ENCODE measurements at regions not wholly inside any gene's neighbourhood (a gene's known extent, or its start where the extent isn't known, plus 50 kb on each side); places are given as distances from the start of the nearest gene placed in this dataset.

DNA sequence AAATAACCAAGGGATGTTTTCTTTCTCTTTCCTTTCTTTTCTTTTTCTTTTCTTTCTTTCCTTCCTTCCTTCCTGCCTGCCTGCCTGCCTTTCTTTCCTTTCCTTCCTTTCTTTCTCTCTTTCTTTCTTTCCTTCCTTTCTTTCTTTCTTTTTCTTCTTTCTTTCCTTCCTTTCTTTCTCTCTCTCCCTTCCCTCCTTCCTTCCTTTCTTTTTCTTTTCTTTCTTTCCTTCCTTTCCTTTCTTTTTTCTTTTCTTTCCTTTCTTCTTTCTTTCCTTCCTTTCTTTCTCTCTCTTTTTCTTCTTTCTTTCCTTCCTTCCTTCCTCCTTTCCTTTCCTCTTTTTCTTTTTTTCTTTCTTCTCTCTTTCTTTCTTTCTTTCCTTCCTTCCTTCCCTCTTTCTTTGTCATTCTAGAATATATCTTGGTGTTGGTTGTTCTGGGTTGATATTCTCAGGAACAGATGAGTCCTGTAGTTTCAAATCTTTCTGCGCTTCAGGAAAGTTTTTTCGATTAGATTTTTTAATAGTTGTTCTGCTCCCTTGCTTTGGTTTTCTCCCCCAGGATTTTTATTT is 101.5 kb upstream of the FBXO11 start:
- Histone ChIP-seq H3K4me3 (ENCODE audit: low read length in 2 of 2) (no peak overlapping the region), H3K9me3 (ENCODE audit: control insufficient read depth in 2 of 2, low read length in 2 of 2) (no peaks in the 10 kb centered on the region), H3K36me3 (ENCODE audit: control insufficient read depth in 2 of 2, insufficient read depth in 2 of 2, low read length in 2 of 2) (no peaks in the 10 kb centered on the region), H3K9ac (ENCODE audit: low read depth in 1 of 2, low read length in 2 of 2) (no peak overlapping the region), H3K27me3 (ENCODE audit: control insufficient read depth in 2 of 2, insufficient read depth in 2 of 2, low read length in 2 of 2) (no peaks in the 10 kb centered on the region), H3K27ac (ENCODE audit: low read depth in 2 of 2, low read length in 2 of 2) (no peak overlapping the region), H3K4me1 (ENCODE audit: control insufficient read depth in 2 of 2, insufficient read depth in 2 of 2, low read length in 2 of 2) (no peaks in the 10 kb centered on the region)

DNA sequence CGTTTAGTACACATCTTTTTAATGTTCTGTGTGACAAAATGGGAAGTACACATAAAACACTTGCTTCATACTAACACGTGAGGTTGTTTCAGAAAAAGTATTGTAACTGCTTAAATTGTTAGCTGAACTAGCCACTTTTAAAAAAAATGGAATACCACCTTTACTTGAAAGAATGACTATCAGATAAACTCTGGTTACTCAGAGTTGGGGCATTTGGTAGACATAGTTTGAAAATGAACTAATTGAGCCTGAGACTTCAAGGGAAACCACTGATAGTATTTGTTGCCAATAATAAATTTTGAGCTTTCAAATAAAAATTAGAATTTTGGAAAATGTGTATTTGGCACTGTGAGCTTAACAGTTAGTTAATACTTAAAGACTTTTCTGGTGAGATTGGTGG is 103.0 kb upstream of the FBXO11 start:
- Histone ChIP-seq H3K4me1 (ENCODE audit: control insufficient read depth in 2 of 2, insufficient read depth in 2 of 2, low read length in 2 of 2) (no peaks in the 10 kb centered on the region), H3K27ac (ENCODE audit: low read depth in 2 of 2, low read length in 2 of 2) (no peak overlapping the region), H3K36me3 (ENCODE audit: control insufficient read depth in 2 of 2, insufficient read depth in 2 of 2, low read length in 2 of 2) (no peaks in the 10 kb centered on the region), H3K4me3 (ENCODE audit: low read length in 2 of 2) (no peak overlapping the region), H3K9ac (ENCODE audit: low read depth in 1 of 2, low read length in 2 of 2) (no peak overlapping the region), H3K27me3 (ENCODE audit: control insufficient read depth in 2 of 2, insufficient read depth in 2 of 2, low read length in 2 of 2) (no peaks in the 10 kb centered on the region), H3K9me3 (ENCODE audit: control insufficient read depth in 2 of 2, low read length in 2 of 2) (no peaks in the 10 kb centered on the region)

- Histone ChIP-seq H3K4me1 (ENCODE audit: control insufficient read depth in 2 of 2, insufficient read depth in 2 of 2, low read length in 2 of 2) (no peaks in the 10 kb centered on the region), H3K9ac (ENCODE audit: low read depth in 1 of 2, low read length in 2 of 2) (no peak overlapping the region), H3K27ac (ENCODE audit: low read depth in 2 of 2, low read length in 2 of 2) (no peak overlapping the region), H3K4me3 (ENCODE audit: low read length in 2 of 2) (no peak overlapping the region), H3K9me3 (ENCODE audit: control insufficient read depth in 2 of 2, low read length in 2 of 2) (no peaks in the 10 kb centered on the region), H3K27me3 (ENCODE audit: control insufficient read depth in 2 of 2, insufficient read depth in 2 of 2, low read length in 2 of 2) (peaks cover 0 to 4% of the 10 kb centered on the region in 2 donors), H3K36me3 (ENCODE audit: control insufficient read depth in 2 of 2, insufficient read depth in 2 of 2, low read length in 2 of 2) (no peaks in the 10 kb centered on the region)
These were observed 109.1 kb upstream of the FBXO11 start for GRCh38 chr2:48015421-48015820.

- H3K4me3 ChIP-seq (ENCODE audit: low read length in 2 of 2), result no peak overlapping the region
These were observed 110.1 kb upstream of the FBXO11 start for GRCh38 chr2:48016225-48017019.

DNA sequence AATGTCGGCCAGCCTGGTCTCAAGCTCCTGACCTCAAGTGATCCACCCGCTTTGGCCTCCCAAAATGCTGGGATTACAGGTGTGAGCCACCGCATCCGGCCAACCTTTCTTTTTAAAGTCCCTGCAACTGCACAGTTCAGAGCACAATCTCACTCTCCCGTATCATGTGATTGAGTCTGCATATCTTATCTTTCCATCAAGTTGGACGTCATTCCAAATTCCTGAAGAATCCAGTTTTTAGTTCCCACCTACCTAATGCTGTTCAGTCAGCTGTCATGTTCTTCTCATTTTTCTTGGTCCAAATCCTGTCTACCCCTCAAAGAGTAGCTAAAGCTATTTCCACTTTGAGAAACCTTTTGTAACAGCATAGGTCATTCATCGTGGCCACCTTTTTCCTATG is 110.8 kb upstream of the FBXO11 start:
- Histone ChIP-seq H3K9ac (ENCODE audit: low read depth in 1 of 2, low read length in 2 of 2) (no peak overlapping the region), H3K9me3 (ENCODE audit: control insufficient read depth in 2 of 2, low read length in 2 of 2) (no peaks in the 10 kb centered on the region), H3K27ac (ENCODE audit: low read depth in 2 of 2, low read length in 2 of 2) (no peak overlapping the region), H3K27me3 (ENCODE audit: control insufficient read depth in 2 of 2, insufficient read depth in 2 of 2, low read length in 2 of 2) (peaks cover 0 to 4% of the 10 kb centered on the region in 2 donors), H3K36me3 (ENCODE audit: control insufficient read depth in 2 of 2, insufficient read depth in 2 of 2, low read length in 2 of 2) (no peaks in the 10 kb centered on the region), H3K4me3 (ENCODE audit: low read length in 2 of 2) (no peak overlapping the region), H3K4me1 (ENCODE audit: control insufficient read depth in 2 of 2, insufficient read depth in 2 of 2, low read length in 2 of 2) (no peaks in the 10 kb centered on the region)

More at GRCh38 chr2:48016225-48017019, 110.1 kb upstream of the FBXO11 start:
- Histone ChIP-seq H3K4me1 (ENCODE audit: control insufficient read depth in 2 of 2, insufficient read depth in 2 of 2, low read length in 2 of 2) (no peaks in the 10 kb centered on the region), H3K9ac (ENCODE audit: low read depth in 1 of 2, low read length in 2 of 2) (no peak overlapping the region), H3K36me3 (ENCODE audit: control insufficient read depth in 2 of 2, insufficient read depth in 2 of 2, low read length in 2 of 2) (no peaks in the 10 kb centered on the region), H3K9me3 (ENCODE audit: control insufficient read depth in 2 of 2, low read length in 2 of 2) (no peaks in the 10 kb centered on the region), H3K27me3 (ENCODE audit: control insufficient read depth in 2 of 2, insufficient read depth in 2 of 2, low read length in 2 of 2) (peaks cover 0 to 4% of the 10 kb centered on the region in 2 donors), H3K27ac (ENCODE audit: low read depth in 2 of 2, low read length in 2 of 2) (no peak overlapping the region)

DNA sequence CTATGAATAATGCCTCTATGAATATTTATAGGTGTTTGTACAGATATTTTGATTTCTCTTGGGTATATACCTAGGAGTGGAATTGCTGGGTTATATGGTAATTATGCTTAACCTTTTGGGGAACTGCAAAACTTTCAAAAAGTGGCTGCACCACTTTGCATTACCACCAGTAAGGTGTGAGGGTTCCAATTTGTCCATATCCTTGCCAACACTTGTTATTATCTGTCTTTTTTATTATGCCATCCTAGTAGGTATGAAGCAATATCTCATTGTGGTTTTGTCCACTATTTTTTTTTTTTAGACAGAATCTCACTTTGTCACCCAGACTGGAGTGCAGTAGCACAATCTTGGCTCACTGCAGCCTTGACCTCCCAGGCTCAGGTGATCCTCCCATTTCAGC is 112.2 kb upstream of the FBXO11 start:
- no peak overlapping the region for H3K4me3 ChIP-seq (ENCODE audit: low read length in 2 of 2)
- no peaks in the 10 kb centered on the region for H3K36me3 ChIP-seq (ENCODE audit: control insufficient read depth in 2 of 2, insufficient read depth in 2 of 2, low read length in 2 of 2)
- no peak overlapping the region for H3K9ac ChIP-seq (ENCODE audit: low read depth in 1 of 2, low read length in 2 of 2)
- no peaks in the 10 kb centered on the region for H3K9me3 ChIP-seq (ENCODE audit: control insufficient read depth in 2 of 2, low read length in 2 of 2)
- H3K27ac ChIP-seq (ENCODE audit: low read depth in 2 of 2, low read length in 2 of 2), result no peak overlapping the region
- H3K27me3 ChIP-seq (ENCODE audit: control insufficient read depth in 2 of 2, insufficient read depth in 2 of 2, low read length in 2 of 2), result peaks cover 0 to 4% of the 10 kb centered on the region in 2 donors
- H3K4me1 ChIP-seq (ENCODE audit: control insufficient read depth in 2 of 2, insufficient read depth in 2 of 2, low read length in 2 of 2), result no peaks in the 10 kb centered on the region

DNA sequence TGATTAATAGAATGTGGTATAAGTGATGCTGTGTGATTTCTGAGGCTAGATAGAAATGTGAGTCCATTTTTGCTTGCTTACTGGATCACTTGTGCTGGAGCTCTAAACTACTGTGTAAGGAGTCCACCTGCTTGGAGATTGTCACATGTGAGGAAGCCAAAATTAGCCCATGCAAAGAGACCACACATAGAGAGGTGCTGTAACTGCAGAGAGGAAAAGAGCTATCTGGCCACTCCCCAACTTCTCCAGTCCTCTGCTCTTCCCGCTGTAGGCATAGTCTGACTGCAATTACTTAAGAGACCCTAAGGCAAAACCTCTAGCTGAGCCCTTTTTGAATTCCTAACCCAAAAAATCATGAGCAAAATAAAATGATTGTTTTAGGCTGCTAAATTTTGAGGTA is 120.6 kb upstream of the FBXO11 start:
- Histone ChIP-seq H3K36me3 (ENCODE audit: control insufficient read depth in 2 of 2, insufficient read depth in 2 of 2, low read length in 2 of 2) (no peaks in the 10 kb centered on the region), H3K4me3 (ENCODE audit: low read length in 2 of 2) (no peak overlapping the region), H3K27me3 (ENCODE audit: control insufficient read depth in 2 of 2, insufficient read depth in 2 of 2, low read length in 2 of 2) (no peaks in the 10 kb centered on the region), H3K27ac (ENCODE audit: low read depth in 2 of 2, low read length in 2 of 2) (no peak overlapping the region), H3K9ac (ENCODE audit: low read depth in 1 of 2, low read length in 2 of 2) (no peak overlapping the region), H3K4me1 (ENCODE audit: control insufficient read depth in 2 of 2, insufficient read depth in 2 of 2, low read length in 2 of 2) (no peaks in the 10 kb centered on the region), H3K9me3 (ENCODE audit: control insufficient read depth in 2 of 2, low read length in 2 of 2) (no peaks in the 10 kb centered on the region)

GRCh38 chr2:48032765-48033164 is 126.5 kb upstream of the FBXO11 start:
- no peaks in the 10 kb centered on the region for H3K9me3 ChIP-seq (ENCODE audit: control insufficient read depth in 2 of 2, low read length in 2 of 2)
- no peaks in the 10 kb centered on the region for H3K27me3 ChIP-seq (ENCODE audit: control insufficient read depth in 2 of 2, insufficient read depth in 2 of 2, low read length in 2 of 2)
- H3K36me3 ChIP-seq (ENCODE audit: control insufficient read depth in 2 of 2, insufficient read depth in 2 of 2, low read length in 2 of 2), result no peaks in the 10 kb centered on the region
- H3K4me3 ChIP-seq (ENCODE audit: low read length in 2 of 2), result no peak overlapping the region
- H3K27ac ChIP-seq (ENCODE audit: low read depth in 2 of 2, low read length in 2 of 2), result no peak overlapping the region
- no peak overlapping the region for H3K9ac ChIP-seq (ENCODE audit: low read depth in 1 of 2, low read length in 2 of 2)
- no peaks in the 10 kb centered on the region for H3K4me1 ChIP-seq (ENCODE audit: control insufficient read depth in 2 of 2, insufficient read depth in 2 of 2, low read length in 2 of 2)

DNA sequence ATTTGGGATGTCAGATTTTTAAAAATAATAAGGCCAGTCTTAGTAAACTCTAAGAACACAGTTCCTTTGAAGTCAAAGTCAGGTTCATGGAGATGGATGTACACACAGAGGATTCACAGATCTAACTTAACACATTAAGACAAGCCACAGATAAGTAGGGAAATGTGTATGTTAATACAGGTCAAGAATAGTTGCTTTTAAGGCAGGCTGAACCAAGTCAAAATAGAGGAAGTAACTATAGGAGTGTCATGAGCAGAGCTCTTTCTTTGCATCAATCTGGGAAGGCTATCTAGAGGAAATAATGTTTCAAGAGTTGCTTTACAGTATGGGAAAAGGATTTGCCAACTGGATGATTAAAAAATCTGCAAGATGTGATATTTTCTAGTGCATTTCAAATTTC is 128.0 kb upstream of the FBXO11 start:
- Histone ChIP-seq H3K36me3 (ENCODE audit: control insufficient read depth in 2 of 2, insufficient read depth in 2 of 2, low read length in 2 of 2) (no peaks in the 10 kb centered on the region), H3K9ac (ENCODE audit: low read depth in 1 of 2, low read length in 2 of 2) (no peak overlapping the region), H3K4me3 (ENCODE audit: low read length in 2 of 2) (no peak overlapping the region)

DNA sequence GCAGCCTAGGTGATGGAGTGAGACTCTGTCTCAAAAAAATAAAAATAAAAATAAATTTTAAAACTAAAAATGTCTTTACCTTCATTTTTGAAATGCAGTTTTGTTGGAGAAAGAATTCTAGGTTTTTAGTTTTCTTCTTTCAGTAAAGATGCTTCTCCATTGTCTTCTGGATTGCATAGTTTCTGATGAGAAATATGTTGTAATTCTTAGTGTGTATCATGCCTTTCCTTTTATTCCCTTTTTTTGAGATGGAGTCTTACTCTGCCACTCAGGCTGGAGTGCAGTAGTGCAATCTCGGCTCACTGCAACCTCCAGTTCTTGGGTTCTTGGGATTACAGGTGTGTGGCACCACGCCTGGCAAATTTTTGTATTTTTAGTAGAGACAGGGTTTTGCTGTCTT is 130.0 kb upstream of the FBXO11 start:
- no peaks in the 10 kb centered on the region for H3K27me3 ChIP-seq (ENCODE audit: control insufficient read depth in 2 of 2, insufficient read depth in 2 of 2, low read length in 2 of 2)
- no peaks in the 10 kb centered on the region for H3K36me3 ChIP-seq (ENCODE audit: control insufficient read depth in 2 of 2, insufficient read depth in 2 of 2, low read length in 2 of 2)
- H3K4me1 ChIP-seq (ENCODE audit: control insufficient read depth in 2 of 2, insufficient read depth in 2 of 2, low read length in 2 of 2), result no peaks in the 10 kb centered on the region
- H3K4me3 ChIP-seq (ENCODE audit: low read length in 2 of 2), result no peak overlapping the region
- H3K9me3 ChIP-seq (ENCODE audit: control insufficient read depth in 2 of 2, low read length in 2 of 2), result no peaks in the 10 kb centered on the region
- no peak overlapping the region for H3K27ac ChIP-seq (ENCODE audit: low read depth in 2 of 2, low read length in 2 of 2)
- no peak overlapping the region for H3K9ac ChIP-seq (ENCODE audit: low read depth in 1 of 2, low read length in 2 of 2)

More for the DNA sequence above, 128.0 kb upstream of the FBXO11 start:
- no peaks in the 10 kb centered on the region for H3K9me3 ChIP-seq (ENCODE audit: control insufficient read depth in 2 of 2, low read length in 2 of 2)
- no peak overlapping the region for H3K27ac ChIP-seq (ENCODE audit: low read depth in 2 of 2, low read length in 2 of 2)
- no peaks in the 10 kb centered on the region for H3K27me3 ChIP-seq (ENCODE audit: control insufficient read depth in 2 of 2, insufficient read depth in 2 of 2, low read length in 2 of 2)
- H3K4me1 ChIP-seq (ENCODE audit: control insufficient read depth in 2 of 2, insufficient read depth in 2 of 2, low read length in 2 of 2), result no peaks in the 10 kb centered on the region
